ENCODE measurements at regions not wholly inside any gene's neighbourhood (a gene's known extent, or its start where the extent isn't known, plus 50 kb on each side); places are given as distances from the start of the nearest gene placed in this dataset.

GRCh38 chrX:13370713-13371112 is 50.9 kb upstream of the ATXN3L start:
- TF ChIP-seq ZBTB38 (CRISPR knock-in tag; IDR thresholded peaks at IDR 0.05) = no peak
- no peak for TF ChIP-seq ZNF770 (CRISPR knock-in tag; IDR thresholded peaks at IDR 0.05)

Data from HepG2 (cell line).